H1 (cell line): ENCODE measurements at regions not wholly inside any gene's neighbourhood (a gene's known extent, or its start where the extent isn't known, plus 50 kb on each side); places are given as distances from the start of the nearest gene placed in this dataset.

Experiments
- CTCF ChIA-PET: fragments of 300-600 bp; sonication (Branson Sonifier 250); formaldehyde crosslinking; loops from one replicate; lab custom pipeline; 2021; ENCODE audit not compliant: partially characterized antibody; lab: Charles Lee
- POLR2A ChIA-PET: fragments of 300-600 bp; sonication (Branson Sonifier 250); formaldehyde crosslinking; loops from one replicate; lab custom pipeline; 2021; ENCODE audit warnings: inconsistent platforms; ENCODE audit not compliant: partially characterized antibody; lab: Charles Lee
- DNase-seq, 2 experiments: peaks; one replicate each; pipeline versions ENCODE4 v3.0.0 to v3.0.0-alpha.2; 2010 to 2022; ENCODE audit warnings: low spot score in 2 of 2, low read depth in 1 of 2, mixed read lengths in 1 of 2
- FAIRE-seq: peaks from 2 replicates; lab custom pipeline; 2011; peaks lifted over from hg19 to GRCh38; lab: Jason Lieb, UNC
- H2AFZ ChIP-seq: 2 replicates; pipeline ENCODE4 v1.8.1; 2012; ENCODE audit warnings: low read length, inconsistent platforms
- H2AK5ac ChIP-seq: 2 replicates; pipeline ENCODE4 v1.6.1; 2013; ENCODE audit warnings: low read depth, low read length
- H2BK120ac ChIP-seq: replicated peaks from 2 replicates; pipeline ENCODE3; 2013; ENCODE audit warnings: low read depth, low read length, inconsistent platforms
- H2BK12ac ChIP-seq: 2 replicates; pipeline ENCODE4 v1.6.1; 2013; ENCODE audit warnings: low read depth, low read length
- H2BK15ac ChIP-seq: 2 replicates; pipeline ENCODE4 v1.6.1; 2013; ENCODE audit warnings: low read length
- H2BK20ac ChIP-seq: 2 replicates; pipeline ENCODE4 v1.6.1; 2013; ENCODE audit warnings: low read length
- H2BK5ac ChIP-seq: 2 replicates; pipeline ENCODE4 v1.6.1; 2013; ENCODE audit warnings: low read depth, low read length
- H3K14ac ChIP-seq: 2 replicates; pipeline ENCODE4 v1.6.1; 2013; ENCODE audit warnings: inconsistent platforms; ENCODE audit not compliant: insufficient read length
- H3K18ac ChIP-seq: 2 replicates; pipeline ENCODE4 v1.6.1; 2013; ENCODE audit warnings: low read length; ENCODE audit errors: extremely low read depth
- H3K23ac ChIP-seq: 2 replicates; pipeline ENCODE4 v1.6.1; 2013; ENCODE audit warnings: inconsistent platforms; ENCODE audit not compliant: insufficient read length
- H3K23me2 ChIP-seq: 2 replicates; pipeline ENCODE4 v1.6.1; 2013; ENCODE audit warnings: low read depth, low read length
- H3K27ac ChIP-seq: 2 replicates; pipeline ENCODE4 v1.6.1; 2011; ENCODE audit warnings: low read depth, low read length, inconsistent platforms
- H3K27me3 ChIP-seq, 4 experiments: replicated peaks in 1 of 4; 1 replicate in 1 of 4; 2 replicates in 3 of 4; pipeline versions ENCODE4 v1.6.1 to v1.8.1; 2011 to 2013; ENCODE audit warnings: low read length in 3 of 4, mild to moderate bottlenecking in 3 of 4, inconsistent platforms in 2 of 4, mixed read lengths in 2 of 4, moderate library complexity in 1 of 4; ENCODE audit not compliant: control insufficient read depth in 3 of 4, insufficient read depth in 3 of 4; ENCODE audit errors: extremely low read depth in 1 of 4
- H3K36me3 ChIP-seq, 4 experiments: 2 replicates each; pipeline versions ENCODE4 v1.6.1 to v1.8.1; 2011 to 2013; ENCODE audit warnings: mild to moderate bottlenecking in 4 of 4, low read length in 3 of 4, moderate library complexity in 2 of 4, control low read depth in 1 of 4, inconsistent platforms in 1 of 4; ENCODE audit not compliant: insufficient read depth in 4 of 4, control insufficient read depth in 2 of 4
- H3K4ac ChIP-seq: replicated peaks from 2 replicates; pipeline ENCODE3; 2013; ENCODE audit warnings: low read length, low read depth, mixed read lengths, inconsistent platforms; ENCODE audit not compliant: insufficient read length
- H3K4me1 ChIP-seq, 4 experiments: replicated peaks in 1 of 4; 1 replicate in 1 of 4; 2 replicates in 3 of 4; pipeline versions ENCODE4 v1.6.1 to v1.8.1; 2011 to 2013; ENCODE audit warnings: low read length in 3 of 4, inconsistent platforms in 2 of 4, mixed read lengths in 1 of 4; ENCODE audit not compliant: insufficient read depth in 4 of 4, control insufficient read depth in 3 of 4
- H3K4me2 ChIP-seq, 2 experiments: 2 replicates each; pipeline versions ENCODE4 v1.6.1 to v1.8.1; 2011 to 2013; ENCODE audit warnings: low read depth in 2 of 2, low read length in 2 of 2, control low read depth in 1 of 2, inconsistent platforms in 1 of 2, mild to moderate bottlenecking in 1 of 2; ENCODE audit not compliant: insufficient read depth in 1 of 2
- H3K4me3 ChIP-seq, 4 experiments: fragments of 200-600, 300-600 bp in 1 of 4; sonication (generic), shearing (Covaris generic), sonication (Bioruptor Twin) in 1 of 4; 2 replicates each; pipeline versions ENCODE4 v1.5.1 to v1.8.1; 2011 to 2016; ENCODE audit warnings: low read length in 4 of 4, low read depth in 3 of 4, control low read depth in 2 of 4, inconsistent platforms in 2 of 4, mild to moderate bottlenecking in 2 of 4, mixed read lengths in 1 of 4, moderate library complexity in 1 of 4; ENCODE audit not compliant: insufficient read depth in 2 of 4; ENCODE audit errors: extremely low read depth in 1 of 4
- H3K56ac ChIP-seq: replicated peaks from 2 replicates; pipeline ENCODE3; 2013; ENCODE audit warnings: low read depth, mild to moderate bottlenecking, mixed read lengths, low read length, inconsistent platforms; ENCODE audit not compliant: insufficient read length
- H3K79me1 ChIP-seq: 2 replicates; pipeline ENCODE4 v1.6.1; 2013; ENCODE audit warnings: low read depth, low read length, control low read depth
- H3K79me2 ChIP-seq, 2 experiments: 2 replicates each; pipeline versions ENCODE4 v1.6.1 to v1.8.1; 2012 to 2013; ENCODE audit warnings: low read length in 2 of 2, mild to moderate bottlenecking in 2 of 2, inconsistent platforms in 1 of 2; ENCODE audit not compliant: insufficient read depth in 2 of 2, control insufficient read depth in 1 of 2
- H3K9ac ChIP-seq, 4 experiments: replicated peaks in 1 of 4; 1 replicate in 1 of 4; 2 replicates in 3 of 4; pipeline versions ENCODE4 v1.6.1 to v1.8.1; 2011 to 2013; ENCODE audit warnings: low read depth in 3 of 4, low read length in 3 of 4, control low read depth in 2 of 4, mild to moderate bottlenecking in 2 of 4, moderate library complexity in 2 of 4, inconsistent platforms in 1 of 4; ENCODE audit errors: extremely low read depth in 1 of 4
- H3K9me3 ChIP-seq, 2 experiments: 2 replicates each; pipeline versions ENCODE4 v1.6.1 to v1.8.1; 2012 to 2013; ENCODE audit warnings: mild to moderate bottlenecking in 2 of 2, moderate library complexity in 2 of 2, control low read depth in 1 of 2, inconsistent platforms in 1 of 2, low read depth in 1 of 2, low read length in 1 of 2, mixed read lengths in 1 of 2; ENCODE audit not compliant: insufficient read depth in 2 of 2
- H4K20me1 ChIP-seq, 2 experiments: replicated peaks in 1 of 2; 2 replicates each; pipeline versions ENCODE3 to v1.8.1; 2011 to 2013; ENCODE audit warnings: inconsistent platforms in 2 of 2, low read length in 2 of 2, mild to moderate bottlenecking in 1 of 2; ENCODE audit not compliant: insufficient read depth in 2 of 2, control insufficient read depth in 1 of 2
- H4K5ac ChIP-seq: 2 replicates; pipeline ENCODE4 v1.6.1; 2013; ENCODE audit warnings: low read length, low read depth, mixed read lengths, inconsistent platforms; ENCODE audit not compliant: insufficient read length
- H4K8ac ChIP-seq: 2 replicates; pipeline ENCODE4 v1.8.0; 2013; ENCODE audit warnings: mild to moderate bottlenecking, moderate library complexity, low read length, inconsistent platforms; ENCODE audit not compliant: insufficient read depth; ENCODE audit errors: extremely low read depth
- H4K91ac ChIP-seq: replicated peaks from 2 replicates; pipeline ENCODE3; 2013; ENCODE audit warnings: low read length, mixed read lengths, inconsistent platforms; ENCODE audit not compliant: insufficient read length
- BRCA1 ChIP-seq: IDR thresholded peaks from 2 replicates; pipeline ENCODE4 v1.6.1; 2012; ENCODE audit warnings: low read depth, low read length, improper control_type of control experiment
- CEBPB ChIP-seq: IDR thresholded peaks from 2 replicates; pipeline ENCODE4 v1.6.1; 2012; ENCODE audit warnings: low read depth, low read length
- CHD1 ChIP-seq: IDR thresholded peaks from 2 replicates; pipeline ENCODE4 v1.6.1; 2012; ENCODE audit warnings: low read depth, low read length, improper control_type of control experiment
- CTBP2 ChIP-seq: IDR thresholded peaks from 2 replicates; pipeline ENCODE4 v1.7.0; 2011; ENCODE audit warnings: borderline replicate concordance, mild to moderate bottlenecking, moderate library complexity, mixed read lengths, low read length; ENCODE audit not compliant: insufficient read depth, insufficient read length
- EZH2 ChIP-seq: fragments of 200-600 bp; sonication (generic); IDR thresholded peaks from 2 replicates; pipeline ENCODE4 v1.7.1; 2012; ENCODE audit warnings: low read depth, mild to moderate bottlenecking, moderate library complexity, low read length, inconsistent platforms; ENCODE audit not compliant: severe bottlenecking
- FOSL1 ChIP-seq: IDR thresholded peaks from 2 replicates; pipeline ENCODE4 v1.6.1; 2011; ENCODE audit warnings: mild to moderate bottlenecking, low read depth, low read length, moderate library complexity; ENCODE audit not compliant: insufficient read depth
- HDAC2 ChIP-seq, 2 experiments: fragments of 300-600 bp in 1 of 2; sonication (generic) in 1 of 2; IDR thresholded peaks; 2 replicates each; pipeline ENCODE4 v1.6.1; 2011 to 2012; ENCODE audit warnings: low read depth in 2 of 2, low read length in 2 of 2, mild to moderate bottlenecking in 2 of 2, moderate library complexity in 2 of 2, borderline replicate concordance in 1 of 2, inconsistent platforms in 1 of 2
- JUND ChIP-seq: IDR thresholded peaks from 2 replicates; pipeline ENCODE4 v1.6.1; 2011; ENCODE audit warnings: mild to moderate bottlenecking, improper control_type of control experiment, low read length
- KDM4A ChIP-seq: IDR thresholded peaks from one replicate; pipeline ENCODE4 v1.7.1; 2012; ENCODE audit warnings: low read depth, mild to moderate bottlenecking, moderate library complexity, low read length, inconsistent platforms; ENCODE audit not compliant: severe bottlenecking
- NANOG ChIP-seq: IDR thresholded peaks from 2 replicates; pipeline ENCODE4 v1.6.1; 2011; ENCODE audit warnings: low read length, low read depth, mild to moderate bottlenecking, inconsistent platforms; ENCODE audit not compliant: insufficient read depth, poor library complexity, severe bottlenecking
- SP1 ChIP-seq: IDR thresholded peaks from 2 replicates; pipeline ENCODE4 v1.6.1; 2011; ENCODE audit warnings: low read depth, low read length
- TBP ChIP-seq: IDR thresholded peaks from 2 replicates; pipeline ENCODE4 v1.6.1; 2011; ENCODE audit warnings: low read depth, low read length, improper control_type of control experiment
- ZNF274 ChIP-seq: IDR thresholded peaks from 2 replicates; pipeline ENCODE4 v1.7.0; 2012; ENCODE audit warnings: low read length, borderline replicate concordance; ENCODE audit errors: extremely low read depth
- WGBS, 2 experiments: shearing (Covaris generic) in 1 of 2; methylation state at CpG; one replicate each; pipeline versions ENCODE4 v1.1.6 to v1.1.7; 2013 to 2015; ENCODE audit warnings: low lambda C conversion rate in 2 of 2, mixed read lengths in 2 of 2, inconsistent platforms in 1 of 2, low coverage in 1 of 2, missing lambda C conversion rate in 1 of 2; ENCODE audit not compliant: insufficient replicate concordance in 2 of 2, insufficient coverage in 1 of 2, insufficient read length in 1 of 2; ENCODE audit errors: extremely low coverage in 1 of 2, missing lambda C conversion rate in 1 of 2; 5-methylcytosine and 5-hydroxymethylcytosine counted together
- TF ChIP-seq, protein P1 (sequence below): IDR thresholded peaks from 2 replicates; pipeline ENCODE4 v1.6.1; 2012; ENCODE audit warnings: inconsistent platforms

- Histone ChIP-seq H2BK120ac (no peak overlapping the region), H3K27me3 (no peaks in the 10 kb centered on the region), H2BK20ac (no peak overlapping the region), H3K4ac (no peak overlapping the region), H3K18ac (no peak overlapping the region), H3K27ac (no peak overlapping the region), H2BK12ac (no peak overlapping the region), H3K4me3 (no peak overlapping the region), H3K23me2 (no peaks in the 10 kb centered on the region), H2AK5ac (no peak overlapping the region), H3K4me2 (no peak overlapping the region), H3K23ac (no peak overlapping the region), H3K9me3 (no peaks in the 10 kb centered on the region), H4K5ac (no peak overlapping the region), H2BK15ac (no peak overlapping the region), H2AFZ (no peak overlapping the region), H4K20me1 (no peaks in the 10 kb centered on the region), H3K56ac (no peak overlapping the region), H3K36me3 (no peaks in the 10 kb centered on the region), H4K8ac (no peak overlapping the region), H4K91ac (no peak overlapping the region), H2BK5ac (no peak overlapping the region), H3K79me1 (no peaks in the 10 kb centered on the region), H3K4me1 (no peaks in the 10 kb centered on the region), H3K79me2 (no peaks in the 10 kb centered on the region), H3K9ac (no peak overlapping the region), H3K14ac (no peak overlapping the region)
- DNase-seq, result no peak
- no peak for FAIRE-seq
- whole genome bisulfite sequencing, 2 experiments, result 97% methylated on average over 4 of the region's 4 CpGs; no CpG with 5 or more reads in 1 of the 2 experiments
- CTCF ChIA-PET, result interaction anchor here (1.1 kb wide), 1 partner anchor 83 kb away, joined by 3 read pairs; no protein-coding TSS in a partner anchor
- POLR2A ChIA-PET, result no interaction called here
- no peak for TF ChIP-seq CHD1
- TF ChIP-seq CTBP2, result no peak
- no peak for TF ChIP-seq JUND
- no peak for TF ChIP-seq ZNF274
- no peak for TF ChIP-seq FOSL1
- TF ChIP-seq SP1, result no peak
- no peak for TF ChIP-seq NANOG
- TF ChIP-seq HDAC2 (IDR thresholded peaks at IDR 0.05; ENCODE audit: borderline replicate concordance in 1 of 2, low read depth in 2 of 2, low read length in 2 of 2), result no peak
- no peak for TF ChIP-seq CEBPB
- no peak for TF ChIP-seq KDM4A
- no peak for TF ChIP-seq TBP
- no peak for TF ChIP-seq BRCA1
- no peak for TF ChIP-seq EZH2
- TF ChIP-seq, protein P1, sequence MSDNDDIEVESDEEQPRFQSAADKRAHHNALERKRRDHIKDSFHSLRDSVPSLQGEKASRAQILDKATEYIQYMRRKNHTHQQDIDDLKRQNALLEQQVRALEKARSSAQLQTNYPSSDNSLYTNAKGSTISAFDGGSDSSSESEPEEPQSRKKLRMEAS, result no peak
These were observed 270.0 kb downstream of the ADGB start for GRCh38 chr6:146868671-146869209.
